Thyroid gland (tissue), 4 donors: ENCODE measurements at regions not wholly inside any gene's neighbourhood (a gene's known extent, or its start where the extent isn't known, plus 50 kb on each side); places are given as distances from the start of the nearest gene placed in this dataset.

Experiments
- DNase-seq, 2 donors: peaks; one replicate each; pipeline ENCODE4 v3.0.0-alpha.2; 2019
- H3K27ac ChIP-seq, 3 donors: fragments of 200-600 bp; sonication (generic); 1 replicate in 2 of 3; 2 replicates in 1 of 3; pipeline ENCODE4 v1.5.1; 2016 to 2019; ENCODE audit warnings: mild to moderate bottlenecking in 1 of 3, moderate library complexity in 1 of 3
- H3K27me3 ChIP-seq: fragments of 200-600 bp; sonication (generic); one replicate; pipeline ENCODE4 v1.5.1; 2019
- H3K36me3 ChIP-seq, 2 donors: fragments of 200-600 bp; sonication (generic); one replicate each; pipeline ENCODE4 v1.5.1; 2016 to 2019
- H3K4me1 ChIP-seq, 2 donors: fragments of 200-600 bp; sonication (generic); one replicate each; pipeline ENCODE4 v1.5.1; 2017 to 2019
- H3K4me3 ChIP-seq, 3 donors: fragments of 200-600 bp; sonication (generic); replicated peaks in 1 of 3; 1 replicate in 2 of 3; 2 replicates in 1 of 3; pipeline ENCODE4 v1.5.1; 2016; ENCODE audit warnings: mild to moderate bottlenecking in 1 of 3
- H3K9me3 ChIP-seq: fragments of 200-600 bp; sonication (generic); one replicate; pipeline ENCODE4 v1.5.1; 2017
- CTCF ChIP-seq, 6 experiments: fragments of 200-600 bp in 3 of 6; fragments of 450-650 bp in 3 of 6; sonication (generic) in 3 of 6; IDR thresholded peaks; one replicate each; pipeline ENCODE4 v1.5.1; 2016 to 2019; ENCODE audit warnings: antibody characterized with exemption in 6 of 6, mild to moderate bottlenecking in 2 of 6, inconsistent platforms in 1 of 6, moderate library complexity in 1 of 6
- POLR2A ChIP-seq, 2 donors: fragments of 450-650 bp; IDR thresholded peaks; one replicate each; pipeline ENCODE4 v1.6.1; 2017; ENCODE audit warnings: antibody characterized with exemption in 2 of 2, mild to moderate bottlenecking in 2 of 2, moderate library complexity in 1 of 2
- WGBS, 2 donors: methylation state at CpG; one replicate each; pipeline ENCODE4 v1.1.5; 2017; 5-methylcytosine and 5-hydroxymethylcytosine counted together
- intact Hi-C: fragments of 100-400 bp; cut with DNase I; formaldehyde crosslinking; loops from one replicate; pipeline ENCODE4 v1.15.1; 2023

- Histone ChIP-seq H3K27me3 (no peaks in the 10 kb centered on the region), H3K4me3 (no peak overlapping the region), H3K9me3 (no peaks in the 10 kb centered on the region), H3K4me1 (no peaks in the 10 kb centered on the region), H3K27ac (no peak overlapping the region), H3K36me3 (no peaks in the 10 kb centered on the region)
- no peak for TF ChIP-seq CTCF (IDR thresholded peaks at IDR 0.05)
- TF ChIP-seq POLR2A (IDR thresholded peaks at IDR 0.05) = no peak
- DNase-seq = no peak
- 56 to 65% methylated on average over 3 of the region's 3 CpGs for WGBS, 2 donors
- intact Hi-C loops = loop anchor here (10.0 kb wide), 1 partner anchor 358 kb away; no protein-coding TSS in a partner anchor
These were observed 890.0 kb downstream of the UQCRFS1 start for GRCh38 chr19:28322945-28323344.

GRCh38 chr19:28322491-28322890, 890.5 kb downstream of the UQCRFS1 start:
- H3K36me3 ChIP-seq = no peaks in the 10 kb centered on the region
- H3K4me1 ChIP-seq = no peaks in the 10 kb centered on the region
- DNase-seq = no peak
- no peak overlapping the region for H3K27ac ChIP-seq
- 70 to 75% methylated on average over 4 of the region's 4 CpGs for WGBS, 2 donors
- no peaks in the 10 kb centered on the region for H3K27me3 ChIP-seq
- TF ChIP-seq POLR2A (IDR thresholded peaks at IDR 0.05) = no peak
- no peak for TF ChIP-seq CTCF (IDR thresholded peaks at IDR 0.05)
- no peak overlapping the region for H3K4me3 ChIP-seq
- H3K9me3 ChIP-seq = no peaks in the 10 kb centered on the region
- intact Hi-C loops = loop anchor here (10.0 kb wide), 1 partner anchor 358 kb away; no protein-coding TSS in a partner anchor

- Histone ChIP-seq H3K27ac (no peak overlapping the region), H3K9me3 (no peaks in the 10 kb centered on the region), H3K4me3 (no peak overlapping the region), H3K4me1 (no peaks in the 10 kb centered on the region), H3K27me3 (no peaks in the 10 kb centered on the region), H3K36me3 (no peaks in the 10 kb centered on the region)
- intact Hi-C loops = loop anchor here (10.0 kb wide), 1 partner anchor 355 kb away; no protein-coding TSS in a partner anchor
- DNase-seq = no peak
- TF ChIP-seq POLR2A (IDR thresholded peaks at IDR 0.05) = no peak
- 50 to 62% methylated on average over 1 of the region's 1 CpG for WGBS, 2 donors
These were observed 893.0 kb downstream of the UQCRFS1 start for GRCh38 chr19:28319918-28320317.

GRCh38 chr19:28319227-28319626, 893.7 kb downstream of the UQCRFS1 start:
- no peaks in the 10 kb centered on the region for H3K9me3 ChIP-seq
- intact Hi-C loops = no loop called here
- TF ChIP-seq POLR2A (IDR thresholded peaks at IDR 0.05) (no peak), CTCF (IDR thresholded peaks at IDR 0.05) (no peak)
- H3K27me3 ChIP-seq = no peaks in the 10 kb centered on the region
- H3K4me3 ChIP-seq = no peak overlapping the region
- 73 to 91% methylated on average over 1 to 2 of the region's 2 CpGs for WGBS, 2 donors
- H3K36me3 ChIP-seq = no peaks in the 10 kb centered on the region
- H3K27ac ChIP-seq = no peak overlapping the region
- DNase-seq = no peak
- no peaks in the 10 kb centered on the region for H3K4me1 ChIP-seq

- no peak overlapping the region for H3K4me3 ChIP-seq
- TF ChIP-seq CTCF (IDR thresholded peaks at IDR 0.05) (no peak), POLR2A (IDR thresholded peaks at IDR 0.05) (no peak)
- WGBS, 2 donors = 61 to 82% methylated on average over 9 of the region's 9 CpGs
- no peaks in the 10 kb centered on the region for H3K27me3 ChIP-seq
- H3K4me1 ChIP-seq = no peaks in the 10 kb centered on the region
- H3K36me3 ChIP-seq = no peaks in the 10 kb centered on the region
- no peak overlapping the region for H3K27ac ChIP-seq
- no peak for DNase-seq
- intact Hi-C loops = no loop called here
- no peaks in the 10 kb centered on the region for H3K9me3 ChIP-seq
These were observed 894.3 kb downstream of the UQCRFS1 start for GRCh38 chr19:28318469-28319179.
